WTC11 (cell line): ENCODE measurements at regions not wholly inside any gene's neighbourhood (a gene's known extent, or its start where the extent isn't known, plus 50 kb on each side); places are given as distances from the start of the nearest gene placed in this dataset.

Experiments
- ATAC-seq: fragments of 200-7000 bp; cut with Tn5 transposase; 2 replicates; pipeline ENCODE4 v1.10.0; 2021; ENCODE audit warnings: mild to moderate bottlenecking, moderate library complexity
- CTCF ChIA-PET: fragments of 300-600 bp; sonication (Branson Sonifier 250); formaldehyde crosslinking; loops from one replicate; lab custom pipeline; 2021; ENCODE audit warnings: antibody characterized with exemption; lab: Charles Lee
- POLR2A ChIA-PET: fragments of 350-600 bp; sonication (Branson Sonifier 250); formaldehyde crosslinking; loops from one replicate; lab custom pipeline; 2021; ENCODE audit warnings: antibody characterized with exemption; lab: Charles Lee
- DNase-seq: peaks from one replicate; pipeline ENCODE4 v3.0.0; 2021; ENCODE audit warnings: low spot score
- H3K27ac Mint-ChIP-seq: 2 replicates; pipeline ENCODE4 v1.8.0; 2021; ENCODE audit warnings: mixed read lengths
- H3K27me3 Mint-ChIP-seq: 2 replicates; pipeline ENCODE4 v1.8.0; 2021; ENCODE audit warnings: low read depth, mild to moderate bottlenecking, moderate library complexity, mixed read lengths
- H3K36me3 Mint-ChIP-seq: 2 replicates; pipeline ENCODE4 v1.8.0; 2021; ENCODE audit warnings: mixed read lengths
- H3K4me1 Mint-ChIP-seq: 2 replicates; pipeline ENCODE4 v1.8.0; 2022; ENCODE audit warnings: mixed read lengths
- H3K4me3 Mint-ChIP-seq: 2 replicates; pipeline ENCODE4 v1.8.0; 2021; ENCODE audit warnings: mild to moderate bottlenecking, moderate library complexity, mixed read lengths
- H3K9me3 Mint-ChIP-seq: 2 replicates; pipeline ENCODE4 v1.8.0; 2021; ENCODE audit warnings: mixed read lengths
- CBFB ChIP-seq: sonication (generic); formaldehyde crosslinking; IDR thresholded peaks from 2 replicates; pipeline ENCODE4 v1.8.1; 2022; ENCODE audit warnings: mild to moderate bottlenecking, low read depth, missing genetic modification reagents
- CREB1 ChIP-seq: sonication (generic); formaldehyde crosslinking; IDR thresholded peaks from 2 replicates; pipeline ENCODE4 v1.8.0; 2023; ENCODE audit warnings: mild to moderate bottlenecking, missing genetic modification reagents
- CTCF ChIP-seq: fragments of 200-600 bp; IDR thresholded peaks from 2 replicates; pipeline ENCODE4 v1.8.0; 2022; ENCODE audit warnings: antibody characterized with exemption
- E2F4 ChIP-seq: sonication (generic); formaldehyde crosslinking; IDR thresholded peaks from 2 replicates; pipeline ENCODE4 v1.8.1; 2022; ENCODE audit warnings: low read depth, mild to moderate bottlenecking, moderate library complexity, missing genetic modification reagents, borderline replicate concordance
- ELF4 ChIP-seq: sonication (generic); formaldehyde crosslinking; IDR thresholded peaks from 2 replicates; pipeline ENCODE4 v1.8.1; 2022; ENCODE audit warnings: low read depth, mild to moderate bottlenecking, moderate library complexity, missing genetic modification reagents
- FOXJ3 ChIP-seq: sonication (generic); formaldehyde crosslinking; IDR thresholded peaks from 2 replicates; pipeline ENCODE4 v1.9.0; 2021; ENCODE audit warnings: missing genetic modification reagents, mild to moderate bottlenecking, borderline replicate concordance
- GRHL2 ChIP-seq: fragments of 250-450 bp; sonication (Bioruptor Pico); IDR thresholded peaks from 2 replicates; pipeline ENCODE4 v1.8.0; 2022; ENCODE audit warnings: mild to moderate bottlenecking, moderate library complexity; ENCODE audit not compliant: insufficient replicate concordance, severe bottlenecking
- PRDM15 ChIP-seq: sonication (generic); formaldehyde crosslinking; IDR thresholded peaks from 2 replicates; pipeline ENCODE4 v1.8.0; 2022; ENCODE audit warnings: missing genetic modification reagents
- RORB ChIP-seq: fragments of 250-450 bp; sonication (Bioruptor Pico); IDR thresholded peaks from 2 replicates; pipeline ENCODE4 v1.9.0; 2021; ENCODE audit warnings: mild to moderate bottlenecking
- SMAD3 ChIP-seq: sonication (generic); formaldehyde crosslinking; IDR thresholded peaks from 2 replicates; pipeline ENCODE4 v1.8.0; 2022; ENCODE audit warnings: missing genetic modification reagents, mild to moderate bottlenecking, borderline replicate concordance
- TP53 ChIP-seq: sonication (generic); formaldehyde crosslinking; IDR thresholded peaks from 2 replicates; pipeline ENCODE4 v1.8.1; 2023; ENCODE audit warnings: mild to moderate bottlenecking, missing genetic modification reagents
- ZNF263 ChIP-seq: sonication (generic); formaldehyde crosslinking; IDR thresholded peaks from 2 replicates; pipeline ENCODE4 v1.8.1; 2022; ENCODE audit warnings: low read depth, mild to moderate bottlenecking, moderate library complexity, missing genetic modification reagents
- ZNF425 ChIP-seq: fragments of 250-450 bp; sonication (Bioruptor Pico); conservative IDR thresholded peaks from 2 replicates; pipeline ENCODE4 v1.9.0; 2021; ENCODE audit warnings: mild to moderate bottlenecking
- TF ChIP-seq, protein P1 (sequence below): fragments of 250-450 bp; sonication (Bioruptor Pico); IDR thresholded peaks from 2 replicates; pipeline ENCODE4 v1.9.0; 2021; ENCODE audit warnings: moderate library complexity, mild to moderate bottlenecking, inconsistent platforms, borderline replicate concordance
- TF ChIP-seq, protein P2 (sequence below): sonication (generic); formaldehyde crosslinking; IDR thresholded peaks from 2 replicates; pipeline ENCODE4 v1.8.1; 2023; ENCODE audit warnings: mild to moderate bottlenecking, missing genetic modification reagents, moderate library complexity
- TF ChIP-seq, protein P3 (sequence below): sonication (generic); formaldehyde crosslinking; IDR thresholded peaks from 2 replicates; pipeline ENCODE4 v1.8.0; 2023; ENCODE audit warnings: missing genetic modification reagents, mild to moderate bottlenecking, borderline replicate concordance

DNA sequence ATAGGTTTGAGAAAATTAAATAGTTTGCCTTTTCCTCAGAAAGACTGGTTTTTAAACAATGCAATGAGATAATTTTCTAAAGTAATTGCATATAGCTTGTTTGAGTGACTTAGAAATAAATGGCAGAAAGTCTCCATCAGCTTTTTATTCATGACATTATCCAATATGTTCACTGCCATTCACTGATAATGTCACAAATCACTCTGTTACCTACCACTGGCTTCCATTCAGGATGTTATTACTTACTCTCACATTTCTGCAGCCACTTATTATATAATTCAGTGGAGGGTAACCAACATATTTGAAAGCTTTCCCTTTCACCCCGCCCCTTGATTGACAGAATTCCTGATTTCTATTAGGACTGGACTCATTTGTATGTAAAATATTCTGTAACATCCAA lies 1583.5 kb downstream of the PCDH18 start (continued):
- no peak for TF ChIP-seq ZNF425
- TF ChIP-seq, all 79 proteins: peak for 0

- Mint-ChIP-seq H3K36me3 (no peaks in the 10 kb centered on the region), H3K9me3 (no peaks in the 10 kb centered on the region), H3K27me3 (no peaks in the 10 kb centered on the region), H3K4me1 (peaks cover 5% of the 10 kb centered on the region), H3K27ac (no peak overlapping the region), H3K4me3 (no peak overlapping the region)
- ATAC-seq, result no peak
- TF ChIP-seq GRHL2 (CRISPR knock-in tag) (no peak), PRDM15 (CRISPR knock-in tag) (no peak), FOXJ3 (CRISPR knock-in tag) (no peak), ZNF263 (CRISPR knock-in tag) (no peak), CTCF (no peak), CREB1 (CRISPR knock-in tag) (no peak), ELF4 (no peak)
- TF ChIP-seq, protein P1, sequence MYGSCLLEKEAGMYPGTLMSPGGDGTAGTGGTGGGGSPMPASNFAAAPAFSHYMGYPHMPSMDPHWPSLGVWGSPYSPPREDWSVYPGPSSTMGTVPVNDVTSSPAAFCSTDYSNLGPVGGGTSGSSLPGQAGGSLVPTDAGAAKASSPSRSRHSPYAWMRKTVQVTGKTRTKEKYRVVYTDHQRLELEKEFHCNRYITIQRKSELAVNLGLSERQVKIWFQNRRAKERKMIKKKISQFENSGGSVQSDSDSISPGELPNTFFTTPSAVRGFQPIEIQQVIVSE (CRISPR knock-in tag), result no peak
- TF ChIP-seq, protein P2, sequence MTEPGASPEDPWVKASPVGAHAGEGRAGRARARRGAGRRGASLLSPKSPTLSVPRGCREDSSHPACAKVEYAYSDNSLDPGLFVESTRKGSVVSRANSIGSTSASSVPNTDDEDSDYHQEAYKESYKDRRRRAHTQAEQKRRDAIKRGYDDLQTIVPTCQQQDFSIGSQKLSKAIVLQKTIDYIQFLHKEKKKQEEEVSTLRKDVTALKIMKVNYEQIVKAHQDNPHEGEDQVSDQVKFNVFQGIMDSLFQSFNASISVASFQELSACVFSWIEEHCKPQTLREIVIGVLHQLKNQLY (CRISPR knock-in tag), result no peak
- no peak for DNase-seq
- POLR2A ChIA-PET, result interaction anchor here (0.7 kb wide), 1 partner anchor 10 kb away, joined by 4 read pairs; no protein-coding TSS in a partner anchor
- CTCF ChIA-PET, result no interaction called here
Observed at GRCh38 chr4:135941671-135942070, 1590.6 kb downstream of the PCDH18 start.

GRCh38 chr4:135934026-135934425 lies 1598.3 kb downstream of the PCDH18 start:
- Mint-ChIP-seq H3K27me3 (no peaks in the 10 kb centered on the region), H3K27ac (no peak overlapping the region), H3K9me3 (peaks cover 7% of the 10 kb centered on the region), H3K4me1 (no peaks in the 10 kb centered on the region), H3K4me3 (no peak overlapping the region), H3K36me3 (no peaks in the 10 kb centered on the region)
- ATAC-seq (no peak), DNase-seq (no peak)
- POLR2A ChIA-PET, result no interaction called here
- CTCF ChIA-PET, result no interaction called here
- TF ChIP-seq E2F4 (CRISPR knock-in tag), result no peak
- TF ChIP-seq FOXJ3 (CRISPR knock-in tag), result no peak
- no peak for TF ChIP-seq CBFB (CRISPR knock-in tag)
- TF ChIP-seq, protein P1 (CRISPR knock-in tag), result no peak
- TF ChIP-seq RORB, result no peak
- TF ChIP-seq GRHL2 (CRISPR knock-in tag), result no peak
- TF ChIP-seq, protein P3, sequence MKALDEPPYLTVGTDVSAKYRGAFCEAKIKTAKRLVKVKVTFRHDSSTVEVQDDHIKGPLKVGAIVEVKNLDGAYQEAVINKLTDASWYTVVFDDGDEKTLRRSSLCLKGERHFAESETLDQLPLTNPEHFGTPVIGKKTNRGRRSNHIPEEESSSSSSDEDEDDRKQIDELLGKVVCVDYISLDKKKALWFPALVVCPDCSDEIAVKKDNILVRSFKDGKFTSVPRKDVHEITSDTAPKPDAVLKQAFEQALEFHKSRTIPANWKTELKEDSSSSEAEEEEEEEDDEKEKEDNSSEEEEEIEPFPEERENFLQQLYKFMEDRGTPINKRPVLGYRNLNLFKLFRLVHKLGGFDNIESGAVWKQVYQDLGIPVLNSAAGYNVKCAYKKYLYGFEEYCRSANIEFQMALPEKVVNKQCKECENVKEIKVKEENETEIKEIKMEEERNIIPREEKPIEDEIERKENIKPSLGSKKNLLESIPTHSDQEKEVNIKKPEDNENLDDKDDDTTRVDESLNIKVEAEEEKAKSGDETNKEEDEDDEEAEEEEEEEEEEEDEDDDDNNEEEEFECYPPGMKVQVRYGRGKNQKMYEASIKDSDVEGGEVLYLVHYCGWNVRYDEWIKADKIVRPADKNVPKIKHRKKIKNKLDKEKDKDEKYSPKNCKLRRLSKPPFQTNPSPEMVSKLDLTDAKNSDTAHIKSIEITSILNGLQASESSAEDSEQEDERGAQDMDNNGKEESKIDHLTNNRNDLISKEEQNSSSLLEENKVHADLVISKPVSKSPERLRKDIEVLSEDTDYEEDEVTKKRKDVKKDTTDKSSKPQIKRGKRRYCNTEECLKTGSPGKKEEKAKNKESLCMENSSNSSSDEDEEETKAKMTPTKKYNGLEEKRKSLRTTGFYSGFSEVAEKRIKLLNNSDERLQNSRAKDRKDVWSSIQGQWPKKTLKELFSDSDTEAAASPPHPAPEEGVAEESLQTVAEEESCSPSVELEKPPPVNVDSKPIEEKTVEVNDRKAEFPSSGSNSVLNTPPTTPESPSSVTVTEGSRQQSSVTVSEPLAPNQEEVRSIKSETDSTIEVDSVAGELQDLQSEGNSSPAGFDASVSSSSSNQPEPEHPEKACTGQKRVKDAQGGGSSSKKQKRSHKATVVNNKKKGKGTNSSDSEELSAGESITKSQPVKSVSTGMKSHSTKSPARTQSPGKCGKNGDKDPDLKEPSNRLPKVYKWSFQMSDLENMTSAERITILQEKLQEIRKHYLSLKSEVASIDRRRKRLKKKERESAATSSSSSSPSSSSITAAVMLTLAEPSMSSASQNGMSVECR (CRISPR knock-in tag), result no peak
- TF ChIP-seq ELF4, result no peak
- no peak for TF ChIP-seq TP53 (CRISPR knock-in tag)
- TF ChIP-seq SMAD3 (CRISPR knock-in tag), result no peak
